ENCODE measurements at regions not wholly inside any gene's neighbourhood (a gene's known extent, or its start where the extent isn't known, plus 50 kb on each side); places are given as distances from the start of the nearest gene placed in this dataset.

DNA sequence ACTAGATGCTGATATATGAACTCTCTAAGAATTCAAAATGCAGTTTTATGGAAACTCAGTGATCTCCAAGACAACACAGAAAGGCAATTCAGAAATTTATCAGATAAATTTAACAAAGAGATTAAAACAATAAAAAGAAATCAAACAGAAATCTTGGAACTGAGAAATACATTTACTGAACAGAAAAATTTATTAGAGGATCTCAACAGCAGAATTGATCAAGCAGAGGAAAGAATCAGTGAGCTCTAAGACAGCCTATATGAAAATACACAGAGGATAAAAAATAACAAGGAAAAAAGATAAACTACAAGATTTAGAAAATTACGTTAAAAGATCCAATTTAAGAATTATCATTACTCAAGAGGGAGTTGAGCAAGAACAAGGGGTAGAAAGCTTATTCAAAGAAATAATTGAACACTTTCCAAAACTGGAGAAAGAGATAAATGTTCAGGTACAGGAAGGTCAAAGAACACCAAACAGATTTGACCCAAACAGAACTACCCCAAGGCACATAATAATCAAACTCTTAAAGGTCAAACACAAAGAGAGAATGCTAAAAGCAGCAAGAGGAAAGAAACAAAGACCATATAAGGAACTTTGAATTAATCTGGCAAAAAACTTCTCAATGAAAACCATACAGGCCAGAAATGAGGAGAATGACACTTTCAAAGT lies 103.1 kb downstream of the APIP start:
- no peaks in the 10 kb centered on the region for H3K79me1 ChIP-seq (ENCODE audit: low read depth, low read length)
- H3K9ac ChIP-seq (ENCODE audit: low read depth, low read length, poor library complexity) = no peak overlapping the region
- H3K18ac ChIP-seq (ENCODE audit: low read length) = no peak overlapping the region
- no peak overlapping the region for H3K4me3 ChIP-seq (ENCODE audit: low read length in 2 of 2)
- no peak overlapping the region for H4K91ac ChIP-seq (ENCODE audit: low read depth, low read length, poor library complexity)
- no peak overlapping the region for H3K14ac ChIP-seq (ENCODE audit: low read length)
- H3K27me3 ChIP-seq (ENCODE audit: control insufficient read depth in 3 of 3, insufficient read depth in 3 of 3, low read depth in 1 of 3, low read length in 3 of 3) = no peaks in the 10 kb centered on the region
- peaks cover 3 to 11% of the 10 kb centered on the region in 2 donors for H3K9me3 ChIP-seq (replicated peaks in 1 of 2; ENCODE audit: control insufficient read depth in 2 of 2, insufficient read depth in 1 of 2, low read depth in 1 of 2, low read length in 2 of 2)
- WGBS, 2 donors (ENCODE audit: extremely low coverage in 2 of 2, insufficient read length in 2 of 2, insufficient replicate concordance in 1 of 2) = no CpG with 5 or more reads among the region's 1 CpG
- no peak overlapping the region for H2AK5ac ChIP-seq (ENCODE audit: low read depth, low read length)
- H3K27ac ChIP-seq (replicated peaks; ENCODE audit: low read length) = no peak overlapping the region
- no peak overlapping the region for H3K23ac ChIP-seq (ENCODE audit: low read depth, low read length, poor library complexity)
- no peak for DNase-seq (ENCODE audit: low spot score)
- H4K8ac ChIP-seq (ENCODE audit: low read depth, low read length) = no peak overlapping the region
- no peak overlapping the region for H3K4ac ChIP-seq (ENCODE audit: low read length)
- no peak overlapping the region for H3K4me2 ChIP-seq (ENCODE audit: insufficient read depth, low read length, poor library complexity, severe bottlenecking)
- H2BK12ac ChIP-seq (ENCODE audit: low read length) = no peak overlapping the region
- no peak overlapping the region for H2AFZ ChIP-seq (ENCODE audit: low read length)
- H2BK15ac ChIP-seq (ENCODE audit: low read length) = no peak overlapping the region
- H2BK120ac ChIP-seq (ENCODE audit: low read depth, low read length) = no peak overlapping the region
- no peaks in the 10 kb centered on the region for H3K4me1 ChIP-seq (ENCODE audit: control insufficient read depth in 2 of 2, insufficient read depth in 1 of 2, low read depth in 1 of 2, low read length in 2 of 2)
- peaks cover 0 to 2% of the 10 kb centered on the region in 2 donors for H3K36me3 ChIP-seq (replicated peaks in 1 of 2; ENCODE audit: control insufficient read depth in 2 of 2, insufficient read depth in 2 of 2, low read length in 2 of 2)
- no peak overlapping the region for H2BK5ac ChIP-seq (ENCODE audit: low read length)

- Histone ChIP-seq H2BK5ac (ENCODE audit: low read length) (no peak overlapping the region), H3K23ac (ENCODE audit: low read depth, low read length, poor library complexity) (no peak overlapping the region), H2BK12ac (ENCODE audit: low read length) (no peak overlapping the region), H3K4me2 (ENCODE audit: insufficient read depth, low read length, poor library complexity, severe bottlenecking) (no peak overlapping the region), H3K14ac (ENCODE audit: low read length) (no peak overlapping the region), H3K36me3 (replicated peaks in 1 of 2; ENCODE audit: control insufficient read depth in 2 of 2, insufficient read depth in 2 of 2, low read length in 2 of 2) (peaks cover 0 to 2% of the 10 kb centered on the region in 2 donors), H2AK5ac (ENCODE audit: low read depth, low read length) (no peak overlapping the region), H3K4me3 (ENCODE audit: low read length in 2 of 2) (no peak overlapping the region), H3K18ac (ENCODE audit: low read length) (no peak overlapping the region), H3K27me3 (ENCODE audit: control insufficient read depth in 3 of 3, insufficient read depth in 3 of 3, low read depth in 1 of 3, low read length in 3 of 3) (no peaks in the 10 kb centered on the region), H2BK15ac (ENCODE audit: low read length) (no peak overlapping the region), H3K27ac (replicated peaks; ENCODE audit: low read length) (no peak overlapping the region), H3K4ac (ENCODE audit: low read length) (no peak overlapping the region), H3K79me1 (ENCODE audit: low read depth, low read length) (no peaks in the 10 kb centered on the region), H3K9ac (ENCODE audit: low read depth, low read length, poor library complexity) (no peak overlapping the region), H2BK120ac (ENCODE audit: low read depth, low read length) (no peak overlapping the region), H3K4me1 (ENCODE audit: control insufficient read depth in 2 of 2, insufficient read depth in 1 of 2, low read depth in 1 of 2, low read length in 2 of 2) (no peaks in the 10 kb centered on the region), H4K91ac (ENCODE audit: low read depth, low read length, poor library complexity) (no peak overlapping the region), H4K8ac (ENCODE audit: low read depth, low read length) (no peak overlapping the region), H2AFZ (ENCODE audit: low read length) (no peak overlapping the region), H3K9me3 (replicated peaks in 1 of 2; ENCODE audit: control insufficient read depth in 2 of 2, insufficient read depth in 1 of 2, low read depth in 1 of 2, low read length in 2 of 2) (peaks cover 3 to 11% of the 10 kb centered on the region in 2 donors)
- no peak for DNase-seq (ENCODE audit: low spot score)
- WGBS, 2 donors (ENCODE audit: extremely low coverage in 2 of 2, insufficient read length in 2 of 2, insufficient replicate concordance in 1 of 2) = no CpG with 5 or more reads among the region's 3 CpGs
Measured at GRCh38 chr11:34811858-34812257, 104.3 kb downstream of the APIP start.

GRCh38 chr11:34810107-34810562 lies 106.0 kb downstream of the APIP start:
- Histone ChIP-seq H3K4me1 (ENCODE audit: control insufficient read depth in 2 of 2, insufficient read depth in 1 of 2, low read depth in 1 of 2, low read length in 2 of 2) (no peaks in the 10 kb centered on the region), H3K27me3 (ENCODE audit: control insufficient read depth in 3 of 3, insufficient read depth in 3 of 3, low read depth in 1 of 3, low read length in 3 of 3) (no peaks in the 10 kb centered on the region), H4K91ac (ENCODE audit: low read depth, low read length, poor library complexity) (no peak overlapping the region), H2AFZ (ENCODE audit: low read length) (no peak overlapping the region), H3K9me3 (replicated peaks in 1 of 2; ENCODE audit: control insufficient read depth in 2 of 2, insufficient read depth in 1 of 2, low read depth in 1 of 2, low read length in 2 of 2) (peaks cover 3 to 11% of the 10 kb centered on the region in 2 donors), H3K36me3 (replicated peaks in 1 of 2; ENCODE audit: control insufficient read depth in 2 of 2, insufficient read depth in 2 of 2, low read length in 2 of 2) (peaks cover 0 to 2% of the 10 kb centered on the region in 2 donors), H2BK15ac (ENCODE audit: low read length) (no peak overlapping the region), H2AK5ac (ENCODE audit: low read depth, low read length) (no peak overlapping the region), H3K4me2 (ENCODE audit: insufficient read depth, low read length, poor library complexity, severe bottlenecking) (no peak overlapping the region), H4K8ac (ENCODE audit: low read depth, low read length) (no peak overlapping the region), H3K27ac (replicated peaks; ENCODE audit: low read length) (no peak overlapping the region), H2BK120ac (ENCODE audit: low read depth, low read length) (no peak overlapping the region), H3K9ac (ENCODE audit: low read depth, low read length, poor library complexity) (no peak overlapping the region), H3K23ac (ENCODE audit: low read depth, low read length, poor library complexity) (no peak overlapping the region), H3K14ac (ENCODE audit: low read length) (no peak overlapping the region), H3K4ac (ENCODE audit: low read length) (no peak overlapping the region), H3K79me1 (ENCODE audit: low read depth, low read length) (no peaks in the 10 kb centered on the region), H3K18ac (ENCODE audit: low read length) (no peak overlapping the region), H3K4me3 (ENCODE audit: low read length in 2 of 2) (no peak overlapping the region), H2BK12ac (ENCODE audit: low read length) (no peak overlapping the region), H2BK5ac (ENCODE audit: low read length) (no peak overlapping the region)
- WGBS, 2 donors (ENCODE audit: extremely low coverage in 2 of 2, insufficient read length in 2 of 2, insufficient replicate concordance in 1 of 2) = no CpG with 5 or more reads among the region's 2 CpGs
- no peak for DNase-seq (ENCODE audit: low spot score)

DNA sequence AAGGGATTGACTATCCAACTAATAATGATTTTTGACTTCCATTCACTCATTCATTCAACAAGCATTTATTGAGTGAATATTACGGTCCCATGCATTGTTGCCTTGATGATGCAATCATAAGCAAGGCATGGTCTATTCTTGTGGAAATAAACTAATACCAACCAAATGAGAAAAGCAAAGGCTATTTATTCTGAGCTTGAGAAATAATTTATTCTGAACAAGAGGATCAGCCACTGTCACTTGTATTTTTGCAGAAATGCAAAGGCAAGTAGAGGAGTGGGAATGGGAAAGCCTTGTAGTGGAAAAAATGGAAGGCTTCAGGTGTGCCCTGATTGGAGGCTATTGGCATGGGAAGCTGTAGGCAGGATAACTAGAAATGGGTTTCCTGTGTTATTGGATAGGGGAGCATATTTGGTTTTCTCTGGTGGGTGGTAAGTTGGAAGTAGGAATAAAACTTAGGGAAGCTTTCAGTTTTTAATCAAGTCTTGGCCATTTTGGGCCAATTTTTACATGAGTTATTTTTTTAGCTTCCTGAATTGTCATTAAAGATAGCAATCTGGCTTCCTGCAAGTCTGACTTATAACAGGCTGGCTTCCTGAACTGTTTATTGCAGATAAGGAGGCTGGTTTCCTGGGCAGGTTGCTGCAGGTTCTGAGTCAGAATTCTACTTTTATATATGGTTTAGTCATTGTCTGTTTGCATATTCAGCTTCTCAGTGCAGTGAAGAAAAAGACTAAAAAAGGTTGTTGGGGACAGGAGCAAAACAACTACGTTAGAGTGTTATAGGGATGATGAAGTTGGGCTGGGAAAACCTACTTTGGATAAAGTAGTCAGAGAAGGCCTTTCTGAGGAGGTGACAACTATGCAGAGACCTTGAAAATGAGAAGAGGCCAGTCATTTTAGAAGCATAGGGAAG lies 106.7 kb downstream of the APIP start:
- Histone ChIP-seq H3K9ac (ENCODE audit: low read depth, low read length, poor library complexity) (no peak overlapping the region), H3K27ac (replicated peaks; ENCODE audit: low read length) (no peak overlapping the region), H2AFZ (ENCODE audit: low read length) (no peak overlapping the region), H3K9me3 (replicated peaks in 1 of 2; ENCODE audit: control insufficient read depth in 2 of 2, insufficient read depth in 1 of 2, low read depth in 1 of 2, low read length in 2 of 2) (peaks cover 3 to 11% of the 10 kb centered on the region in 2 donors), H4K91ac (ENCODE audit: low read depth, low read length, poor library complexity) (no peak overlapping the region), H2BK15ac (ENCODE audit: low read length) (no peak overlapping the region), H2BK5ac (ENCODE audit: low read length) (no peak overlapping the region), H3K4me3 (ENCODE audit: low read length in 2 of 2) (no peak overlapping the region), H2BK12ac (ENCODE audit: low read length) (no peak overlapping the region), H2AK5ac (ENCODE audit: low read depth, low read length) (no peak overlapping the region), H3K14ac (ENCODE audit: low read length) (no peak overlapping the region), H2BK120ac (ENCODE audit: low read depth, low read length) (no peak overlapping the region), H3K18ac (ENCODE audit: low read length) (no peak overlapping the region), H3K23ac (ENCODE audit: low read depth, low read length, poor library complexity) (no peak overlapping the region), H3K79me1 (ENCODE audit: low read depth, low read length) (no peaks in the 10 kb centered on the region), H4K8ac (ENCODE audit: low read depth, low read length) (no peak overlapping the region), H3K4me2 (ENCODE audit: insufficient read depth, low read length, poor library complexity, severe bottlenecking) (no peak overlapping the region), H3K36me3 (replicated peaks in 1 of 2; ENCODE audit: control insufficient read depth in 2 of 2, insufficient read depth in 2 of 2, low read length in 2 of 2) (peaks cover 0 to 2% of the 10 kb centered on the region in 2 donors), H3K4me1 (ENCODE audit: control insufficient read depth in 2 of 2, insufficient read depth in 1 of 2, low read depth in 1 of 2, low read length in 2 of 2) (no peaks in the 10 kb centered on the region), H3K27me3 (ENCODE audit: control insufficient read depth in 3 of 3, insufficient read depth in 3 of 3, low read depth in 1 of 3, low read length in 3 of 3) (no peaks in the 10 kb centered on the region), H3K4ac (ENCODE audit: low read length) (no peak overlapping the region)
- DNase-seq (ENCODE audit: low spot score) = no peak
- WGBS, 2 donors (ENCODE audit: extremely low coverage in 2 of 2, insufficient read length in 2 of 2, insufficient replicate concordance in 1 of 2) = no CpG with 5 or more reads among the region's 2 CpGs
